ENCODE measurements at regions not wholly inside any gene's neighbourhood (a gene's known extent, or its start where the extent isn't known, plus 50 kb on each side); places are given as distances from the start of the nearest gene placed in this dataset.

DNA sequence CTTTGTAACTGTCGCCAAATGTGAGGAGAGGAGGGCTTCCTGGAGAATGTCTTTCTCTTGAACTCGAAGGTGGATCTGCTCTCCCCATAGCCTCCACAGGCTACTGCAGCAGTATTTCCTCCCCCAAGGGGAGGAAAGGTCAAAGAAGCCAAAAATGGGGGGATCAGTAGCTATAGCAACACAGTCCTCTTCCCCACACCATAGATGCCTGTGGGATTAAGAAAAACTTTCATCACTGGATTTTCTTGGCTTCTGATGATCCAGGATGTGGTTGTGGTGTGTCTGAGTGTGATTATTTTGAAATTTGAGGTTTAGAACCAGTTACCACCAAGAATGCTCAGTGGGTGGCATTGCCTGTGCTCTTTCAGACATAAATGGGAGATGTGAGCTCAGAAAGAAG, 140.1 kb upstream of the SPACA1 start:
- no peak for TF ChIP-seq OSR1 (CRISPR knock-in tag; IDR thresholded peaks at IDR 0.05)
- TF ChIP-seq CSDC2 (CRISPR knock-in tag; IDR thresholded peaks at IDR 0.05) = no peak
- no peak for TF ChIP-seq ISL1 (CRISPR knock-in tag; IDR thresholded peaks at IDR 0.05)
- TF ChIP-seq, protein P1, sequence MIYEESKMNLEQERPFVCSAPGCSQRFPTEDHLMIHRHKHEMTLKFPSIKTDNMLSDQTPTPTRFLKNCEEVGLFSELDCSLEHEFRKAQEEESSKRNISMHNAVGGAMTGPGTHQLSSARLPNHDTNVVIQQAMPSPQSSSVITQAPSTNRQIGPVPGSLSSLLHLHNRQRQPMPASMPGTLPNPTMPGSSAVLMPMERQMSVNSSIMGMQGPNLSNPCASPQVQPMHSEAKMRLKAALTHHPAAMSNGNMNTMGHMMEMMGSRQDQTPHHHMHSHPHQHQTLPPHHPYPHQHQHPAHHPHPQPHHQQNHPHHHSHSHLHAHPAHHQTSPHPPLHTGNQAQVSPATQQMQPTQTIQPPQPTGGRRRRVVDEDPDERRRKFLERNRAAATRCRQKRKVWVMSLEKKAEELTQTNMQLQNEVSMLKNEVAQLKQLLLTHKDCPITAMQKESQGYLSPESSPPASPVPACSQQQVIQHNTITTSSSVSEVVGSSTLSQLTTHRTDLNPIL (CRISPR knock-in tag; IDR thresholded peaks at IDR 0.05; ENCODE audit: low read depth) = no peak
- TF ChIP-seq, protein P2, sequence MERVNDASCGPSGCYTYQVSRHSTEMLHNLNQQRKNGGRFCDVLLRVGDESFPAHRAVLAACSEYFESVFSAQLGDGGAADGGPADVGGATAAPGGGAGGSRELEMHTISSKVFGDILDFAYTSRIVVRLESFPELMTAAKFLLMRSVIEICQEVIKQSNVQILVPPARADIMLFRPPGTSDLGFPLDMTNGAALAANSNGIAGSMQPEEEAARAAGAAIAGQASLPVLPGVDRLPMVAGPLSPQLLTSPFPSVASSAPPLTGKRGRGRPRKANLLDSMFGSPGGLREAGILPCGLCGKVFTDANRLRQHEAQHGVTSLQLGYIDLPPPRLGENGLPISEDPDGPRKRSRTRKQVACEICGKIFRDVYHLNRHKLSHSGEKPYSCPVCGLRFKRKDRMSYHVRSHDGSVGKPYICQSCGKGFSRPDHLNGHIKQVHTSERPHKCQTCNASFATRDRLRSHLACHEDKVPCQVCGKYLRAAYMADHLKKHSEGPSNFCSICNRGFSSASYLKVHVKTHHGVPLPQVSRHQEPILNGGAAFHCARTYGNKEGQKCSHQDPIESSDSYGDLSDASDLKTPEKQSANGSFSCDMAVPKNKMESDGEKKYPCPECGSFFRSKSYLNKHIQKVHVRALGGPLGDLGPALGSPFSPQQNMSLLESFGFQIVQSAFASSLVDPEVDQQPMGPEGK (CRISPR knock-in tag; IDR thresholded peaks at IDR 0.05; ENCODE audit: borderline replicate concordance) = no peak
- TF ChIP-seq TOX (CRISPR knock-in tag; IDR thresholded peaks at IDR 0.05; ENCODE audit: borderline replicate concordance) = no peak
- no peak for TF ChIP-seq ARNTL (CRISPR knock-in tag; IDR thresholded peaks at IDR 0.05; ENCODE audit: borderline replicate concordance, low read depth)
- TF ChIP-seq, protein P3, sequence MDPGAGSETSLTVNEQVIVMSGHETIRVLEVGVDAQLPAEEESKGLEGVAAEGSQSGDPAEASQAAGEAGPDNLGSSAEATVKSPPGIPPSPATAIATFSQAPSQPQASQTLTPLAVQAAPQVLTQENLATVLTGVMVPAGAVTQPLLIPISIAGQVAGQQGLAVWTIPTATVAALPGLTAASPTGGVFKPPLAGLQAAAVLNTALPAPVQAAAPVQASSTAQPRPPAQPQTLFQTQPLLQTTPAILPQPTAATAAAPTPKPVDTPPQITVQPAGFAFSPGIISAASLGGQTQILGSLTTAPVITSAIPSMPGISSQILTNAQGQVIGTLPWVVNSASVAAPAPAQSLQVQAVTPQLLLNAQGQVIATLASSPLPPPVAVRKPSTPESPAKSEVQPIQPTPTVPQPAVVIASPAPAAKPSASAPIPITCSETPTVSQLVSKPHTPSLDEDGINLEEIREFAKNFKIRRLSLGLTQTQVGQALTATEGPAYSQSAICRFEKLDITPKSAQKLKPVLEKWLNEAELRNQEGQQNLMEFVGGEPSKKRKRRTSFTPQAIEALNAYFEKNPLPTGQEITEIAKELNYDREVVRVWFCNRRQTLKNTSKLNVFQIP (CRISPR knock-in tag; IDR thresholded peaks at IDR 0.05; ENCODE audit: borderline replicate concordance, low read depth) = no peak
- no peak for TF ChIP-seq GLIS3 (CRISPR knock-in tag; IDR thresholded peaks at IDR 0.05)
- no peak for TF ChIP-seq ZNF8 (CRISPR knock-in tag; IDR thresholded peaks at IDR 0.05)
- no peak for TF ChIP-seq ZNF70 (CRISPR knock-in tag; IDR thresholded peaks at IDR 0.05)
- TF ChIP-seq PPARA (CRISPR knock-in tag; IDR thresholded peaks at IDR 0.05; ENCODE audit: borderline replicate concordance) = no peak
- no peak for TF ChIP-seq SNAI2 (CRISPR knock-in tag; IDR thresholded peaks at IDR 0.05)
- no peak for TF ChIP-seq ZFP30 (CRISPR knock-in tag; IDR thresholded peaks at IDR 0.05)
- TF ChIP-seq, protein P4, sequence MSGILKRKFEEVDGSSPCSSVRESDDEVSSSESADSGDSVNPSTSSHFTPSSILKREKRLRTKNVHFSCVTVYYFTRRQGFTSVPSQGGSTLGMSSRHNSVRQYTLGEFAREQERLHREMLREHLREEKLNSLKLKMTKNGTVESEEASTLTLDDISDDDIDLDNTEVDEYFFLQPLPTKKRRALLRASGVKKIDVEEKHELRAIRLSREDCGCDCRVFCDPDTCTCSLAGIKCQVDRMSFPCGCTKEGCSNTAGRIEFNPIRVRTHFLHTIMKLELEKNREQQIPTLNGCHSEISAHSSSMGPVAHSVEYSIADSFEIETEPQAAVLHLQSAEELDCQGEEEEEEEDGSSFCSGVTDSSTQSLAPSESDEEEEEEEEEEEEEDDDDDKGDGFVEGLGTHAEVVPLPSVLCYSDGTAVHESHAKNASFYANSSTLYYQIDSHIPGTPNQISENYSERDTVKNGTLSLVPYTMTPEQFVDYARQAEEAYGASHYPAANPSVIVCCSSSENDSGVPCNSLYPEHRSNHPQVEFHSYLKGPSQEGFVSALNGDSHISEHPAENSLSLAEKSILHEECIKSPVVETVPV (CRISPR knock-in tag; IDR thresholded peaks at IDR 0.05) = no peak
- TF ChIP-seq RARB (CRISPR knock-in tag; IDR thresholded peaks at IDR 0.05) = no peak
- TF ChIP-seq TCF4 (CRISPR knock-in tag; IDR thresholded peaks at IDR 0.05; ENCODE audit: borderline replicate concordance) = no peak
- no peak for TF ChIP-seq ZNF565 (CRISPR knock-in tag; conservative IDR thresholded peaks at IDR 0.05; ENCODE audit: low read depth)
- TF ChIP-seq ZFP3 (CRISPR knock-in tag; IDR thresholded peaks at IDR 0.05) = no peak
- no peak for TF ChIP-seq ZC3H10 (CRISPR knock-in tag; IDR thresholded peaks at IDR 0.05)
- no peak for ATAC-seq

DNA sequence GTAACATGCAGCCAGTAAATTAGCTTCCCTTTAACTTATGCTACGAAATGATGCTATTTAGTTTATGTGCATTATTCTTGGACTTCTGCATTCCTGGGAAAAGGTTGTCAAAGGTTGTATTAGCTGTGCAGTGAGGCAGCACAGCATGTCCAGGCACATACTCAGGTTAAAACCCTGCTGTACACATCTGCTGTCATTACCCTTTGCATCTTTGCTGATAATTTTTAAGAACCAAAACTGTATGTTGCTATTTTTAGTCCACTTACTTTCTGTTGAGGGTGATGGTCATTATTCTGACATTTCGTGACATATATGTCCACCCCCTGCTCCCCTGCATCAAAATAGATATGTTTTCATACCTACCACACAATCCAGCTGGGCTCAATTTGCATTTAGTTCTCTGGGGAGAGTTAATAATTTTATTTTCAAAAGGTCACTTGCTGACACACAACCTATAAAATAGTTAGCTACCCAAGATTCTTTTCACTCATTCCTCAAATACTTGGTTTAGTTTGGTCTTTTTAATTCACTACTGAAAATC, 142.5 kb upstream of the SPACA1 start:
- no peak for TF ChIP-seq SNAI2 (CRISPR knock-in tag; IDR thresholded peaks at IDR 0.05)
- no peak for TF ChIP-seq ESRRG (CRISPR knock-in tag; IDR thresholded peaks at IDR 0.05)
- TF ChIP-seq, protein P1 (CRISPR knock-in tag; IDR thresholded peaks at IDR 0.05; ENCODE audit: low read depth) = no peak
- TF ChIP-seq ZNF70 (CRISPR knock-in tag; IDR thresholded peaks at IDR 0.05) = no peak

DNA sequence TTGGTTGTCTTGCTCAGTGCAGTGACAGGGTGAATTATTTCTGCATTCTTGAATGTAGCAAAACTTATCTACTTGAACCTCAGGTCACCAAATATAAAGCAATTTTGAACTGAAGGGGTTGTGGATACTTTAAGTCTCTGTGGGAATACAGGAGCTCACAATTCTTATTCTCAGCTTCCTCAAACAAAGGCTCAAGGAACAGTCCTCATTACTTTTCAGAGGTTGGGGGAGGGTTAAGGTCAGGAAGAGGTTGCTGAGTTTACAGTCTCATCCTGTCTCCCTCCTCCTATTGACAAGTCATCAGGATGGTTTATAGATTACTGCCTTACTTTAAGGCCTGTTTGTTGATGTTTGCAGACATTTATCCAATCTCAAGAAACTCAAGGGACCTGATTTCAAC, 143.6 kb upstream of the SPACA1 start:
- ATAC-seq = no peak
- TF ChIP-seq ZFP30 (CRISPR knock-in tag; IDR thresholded peaks at IDR 0.05) (no peak), ZNF8 (CRISPR knock-in tag; IDR thresholded peaks at IDR 0.05) (no peak), SNAI2 (CRISPR knock-in tag; IDR thresholded peaks at IDR 0.05) (no peak), RARB (CRISPR knock-in tag; IDR thresholded peaks at IDR 0.05) (no peak), ZC3H10 (CRISPR knock-in tag; IDR thresholded peaks at IDR 0.05) (no peak), TCF4 (CRISPR knock-in tag; IDR thresholded peaks at IDR 0.05; ENCODE audit: borderline replicate concordance) (no peak), BACH2 (CRISPR knock-in tag; IDR thresholded peaks at IDR 0.05; ENCODE audit: borderline replicate concordance) (no peak), GLIS3 (CRISPR knock-in tag; IDR thresholded peaks at IDR 0.05) (no peak), CSDC2 (CRISPR knock-in tag; IDR thresholded peaks at IDR 0.05) (no peak), OSR1 (CRISPR knock-in tag; IDR thresholded peaks at IDR 0.05) (no peak), ARNTL (CRISPR knock-in tag; IDR thresholded peaks at IDR 0.05; ENCODE audit: borderline replicate concordance, low read depth) (no peak), PPARA (CRISPR knock-in tag; IDR thresholded peaks at IDR 0.05; ENCODE audit: borderline replicate concordance) (no peak), ZNF70 (CRISPR knock-in tag; IDR thresholded peaks at IDR 0.05) (no peak), ZNF565 (CRISPR knock-in tag; conservative IDR thresholded peaks at IDR 0.05; ENCODE audit: low read depth) (no peak)
- TF ChIP-seq, protein P4 (CRISPR knock-in tag; IDR thresholded peaks at IDR 0.05) = no peak
- TF ChIP-seq, protein P3 (CRISPR knock-in tag; IDR thresholded peaks at IDR 0.05; ENCODE audit: borderline replicate concordance, low read depth) = no peak
- TF ChIP-seq, protein P1 (CRISPR knock-in tag; IDR thresholded peaks at IDR 0.05; ENCODE audit: low read depth) = no peak

More for the DNA sequence above, 142.5 kb upstream of the SPACA1 start:
- ATAC-seq = no peak
